ENCODE measurements at regions not wholly inside any gene's neighbourhood (a gene's known extent, or its start where the extent isn't known, plus 50 kb on each side); places are given as distances from the start of the nearest gene placed in this dataset.
"Not testable (repeated sequence)": the region's sequence is repeated elsewhere in the genome, so short reads cannot be mapped to it uniquely, and the experiment has no call there.

- intact Hi-C loops (cut with micrococcal nuclease), result loop anchor here (5.0 kb wide), 5 partner anchors 331 to 729 kb away; no protein-coding TSS in a partner anchor
- Mint-ChIP-seq H3K27ac (no peak overlapping the region), H3K4me3 (ENCODE audit: low read depth) (no peak overlapping the region), H3K9me3 (peaks cover 8% of the 10 kb centered on the region), H3K36me3 (ENCODE audit: low read depth) (no peaks in the 10 kb centered on the region), H3K4me1 (ENCODE audit: low read depth) (peaks cover 29% of the 10 kb centered on the region), H3K27me3 (ENCODE audit: low read depth) (no peaks in the 10 kb centered on the region)
- no peak for DNase-seq (ENCODE audit: low spot score)
Observed at GRCh38 chr4:79676705-79677104, 268.7 kb upstream of the GK2 start.

GRCh38 chr4:79674906-79675305, 266.9 kb upstream of the GK2 start:
- Mint-ChIP-seq H3K9me3 (peaks cover 13% of the 10 kb centered on the region), H3K4me1 (ENCODE audit: low read depth) (peaks cover 27% of the 10 kb centered on the region)
- intact Hi-C loops (cut with micrococcal nuclease), result loop anchor here (5.0 kb wide), 5 partner anchors 332 to 728 kb away; no protein-coding TSS in a partner anchor
- H3K4me3 Mint-ChIP-seq (ENCODE audit: low read depth); DNase-seq (ENCODE audit: low spot score); H3K36me3 Mint-ChIP-seq (ENCODE audit: low read depth); H3K27ac Mint-ChIP-seq; H3K27me3 Mint-ChIP-seq (ENCODE audit: low read depth): not testable (repeated sequence)

GRCh38 chr4:79673898-79674297, 265.9 kb upstream of the GK2 start:
- intact Hi-C loops (cut with micrococcal nuclease), result no loop called here
- Mint-ChIP-seq H3K27me3 (ENCODE audit: low read depth) (no peaks in the 10 kb centered on the region), H3K4me3 (ENCODE audit: low read depth) (no peak overlapping the region), H3K9me3 (peaks cover 23% of the 10 kb centered on the region), H3K36me3 (ENCODE audit: low read depth) (no peaks in the 10 kb centered on the region), H3K4me1 (ENCODE audit: low read depth) (peaks cover 21% of the 10 kb centered on the region), H3K27ac (no peak overlapping the region)
- no peak for DNase-seq (ENCODE audit: low spot score)

GRCh38 chr4:79673377-79673776, 265.3 kb upstream of the GK2 start:
- DNase-seq (ENCODE audit: low spot score), result no peak
- no peak overlapping the region for H3K27ac Mint-ChIP-seq
- no peaks in the 10 kb centered on the region for H3K27me3 Mint-ChIP-seq (ENCODE audit: low read depth)
- peaks cover 16% of the 10 kb centered on the region for H3K4me1 Mint-ChIP-seq (ENCODE audit: low read depth)
- H3K9me3 Mint-ChIP-seq, result peaks cover 25% of the 10 kb centered on the region
- no peak overlapping the region for H3K4me3 Mint-ChIP-seq (ENCODE audit: low read depth)
- H3K36me3 Mint-ChIP-seq (ENCODE audit: low read depth), result no peaks in the 10 kb centered on the region
- intact Hi-C loops (cut with micrococcal nuclease), result no loop called here

GRCh38 chr4:79666875-79667274, 258.8 kb upstream of the GK2 start:
- intact Hi-C loops (cut with micrococcal nuclease), result no loop called here
- Mint-ChIP-seq H3K27ac (no peak overlapping the region), H3K4me3 (ENCODE audit: low read depth) (no peak overlapping the region), H3K9me3 (peaks cover 18% of the 10 kb centered on the region), H3K36me3 (ENCODE audit: low read depth) (no peaks in the 10 kb centered on the region), H3K4me1 (ENCODE audit: low read depth) (no peaks in the 10 kb centered on the region), H3K27me3 (ENCODE audit: low read depth) (peaks cover 2% of the 10 kb centered on the region)
- DNase-seq (ENCODE audit: low spot score), result no peak

- Mint-ChIP-seq H3K27ac (no peak overlapping the region), H3K27me3 (ENCODE audit: low read depth) (peaks cover 2% of the 10 kb centered on the region), H3K4me3 (ENCODE audit: low read depth) (no peak overlapping the region), H3K36me3 (ENCODE audit: low read depth) (no peaks in the 10 kb centered on the region), H3K4me1 (ENCODE audit: low read depth) (no peaks in the 10 kb centered on the region), H3K9me3 (peaks cover 18% of the 10 kb centered on the region)
- no peak for DNase-seq (ENCODE audit: low spot score)
- intact Hi-C loops (cut with micrococcal nuclease), result no loop called here
Observed at GRCh38 chr4:79666112-79666511, 258.1 kb upstream of the GK2 start.

GRCh38 chr4:79663865-79664264, 255.8 kb upstream of the GK2 start:
- no peak overlapping the region for H3K4me3 Mint-ChIP-seq (ENCODE audit: low read depth)
- H3K27ac Mint-ChIP-seq, result no peak overlapping the region
- H3K27me3 Mint-ChIP-seq (ENCODE audit: low read depth), result peaks cover 2% of the 10 kb centered on the region
- no peaks in the 10 kb centered on the region for H3K4me1 Mint-ChIP-seq (ENCODE audit: low read depth)
- H3K36me3 Mint-ChIP-seq (ENCODE audit: low read depth), result no peaks in the 10 kb centered on the region
- no peak for DNase-seq (ENCODE audit: low spot score)
- H3K9me3 Mint-ChIP-seq, result peaks cover 2% of the 10 kb centered on the region
- intact Hi-C loops (cut with micrococcal nuclease), result no loop called here

- H3K9me3 Mint-ChIP-seq, result no peaks in the 10 kb centered on the region
- intact Hi-C loops (cut with micrococcal nuclease), result no loop called here
- H3K4me1 Mint-ChIP-seq (ENCODE audit: low read depth), result no peaks in the 10 kb centered on the region
- H3K4me3 Mint-ChIP-seq (ENCODE audit: low read depth), result no peak overlapping the region
- DNase-seq (ENCODE audit: low spot score), result no peak
- peaks cover 2% of the 10 kb centered on the region for H3K27me3 Mint-ChIP-seq (ENCODE audit: low read depth)
- H3K27ac Mint-ChIP-seq, result no peak overlapping the region
- no peaks in the 10 kb centered on the region for H3K36me3 Mint-ChIP-seq (ENCODE audit: low read depth)
Observed at GRCh38 chr4:79663141-79663540, 255.1 kb upstream of the GK2 start.

GRCh38 chr4:79662651-79663050, 254.6 kb upstream of the GK2 start:
- Mint-ChIP-seq H3K4me1 (ENCODE audit: low read depth) (no peaks in the 10 kb centered on the region), H3K9me3 (no peaks in the 10 kb centered on the region), H3K36me3 (ENCODE audit: low read depth) (no peaks in the 10 kb centered on the region), H3K27me3 (ENCODE audit: low read depth) (peaks cover 2% of the 10 kb centered on the region), H3K4me3 (ENCODE audit: low read depth) (no peak overlapping the region), H3K27ac (no peak overlapping the region)
- DNase-seq (ENCODE audit: low spot score), result no peak
- intact Hi-C loops (cut with micrococcal nuclease), result no loop called here

GRCh38 chr4:79661196-79661595, 253.2 kb upstream of the GK2 start:
- H3K27me3 Mint-ChIP-seq (ENCODE audit: low read depth), result peaks cover 2% of the 10 kb centered on the region
- no peaks in the 10 kb centered on the region for H3K36me3 Mint-ChIP-seq (ENCODE audit: low read depth)
- H3K9me3 Mint-ChIP-seq, result no peaks in the 10 kb centered on the region
- intact Hi-C loops (cut with micrococcal nuclease), result no loop called here
- H3K4me3 Mint-ChIP-seq (ENCODE audit: low read depth), result no peak overlapping the region
- no peak overlapping the region for H3K27ac Mint-ChIP-seq
- no peak for DNase-seq (ENCODE audit: low spot score)
- H3K4me1 Mint-ChIP-seq (ENCODE audit: low read depth), result no peaks in the 10 kb centered on the region

GRCh38 chr4:79659308-79659870, 251.4 kb upstream of the GK2 start:
- H3K36me3 Mint-ChIP-seq (ENCODE audit: low read depth); H3K4me1 Mint-ChIP-seq (ENCODE audit: low read depth); H3K9me3 Mint-ChIP-seq; H3K27me3 Mint-ChIP-seq (ENCODE audit: low read depth); intact Hi-C loops (cut with micrococcal nuclease); H3K27ac Mint-ChIP-seq; DNase-seq (ENCODE audit: low spot score); H3K4me3 Mint-ChIP-seq (ENCODE audit: low read depth): not testable (repeated sequence)

- intact Hi-C loops (cut with micrococcal nuclease), result no loop called here
- DNase-seq (ENCODE audit: low spot score), result no peak
- Mint-ChIP-seq H3K4me1 (ENCODE audit: low read depth) (no peaks in the 10 kb centered on the region), H3K36me3 (ENCODE audit: low read depth) (no peaks in the 10 kb centered on the region), H3K27ac (no peak overlapping the region), H3K4me3 (ENCODE audit: low read depth) (no peak overlapping the region), H3K9me3 (no peaks in the 10 kb centered on the region), H3K27me3 (ENCODE audit: low read depth) (no peaks in the 10 kb centered on the region)
Observed at GRCh38 chr4:79657379-79657778, 249.4 kb upstream of the GK2 start.

- peaks cover 7% of the 10 kb centered on the region for H3K27me3 Mint-ChIP-seq (ENCODE audit: low read depth)
- no peaks in the 10 kb centered on the region for H3K9me3 Mint-ChIP-seq
- intact Hi-C loops (cut with micrococcal nuclease), result no loop called here
- H3K4me1 Mint-ChIP-seq (ENCODE audit: low read depth), result peaks cover 6% of the 10 kb centered on the region
- no peak overlapping the region for H3K27ac Mint-ChIP-seq
- H3K4me3 Mint-ChIP-seq (ENCODE audit: low read depth), result no peak overlapping the region
- no peaks in the 10 kb centered on the region for H3K36me3 Mint-ChIP-seq (ENCODE audit: low read depth)
- DNase-seq (ENCODE audit: low spot score), result no peak
Observed at GRCh38 chr4:79653871-79654270, 245.8 kb upstream of the GK2 start.

- Mint-ChIP-seq H3K36me3 (ENCODE audit: low read depth) (no peaks in the 10 kb centered on the region), H3K4me1 (ENCODE audit: low read depth) (peaks cover 6% of the 10 kb centered on the region), H3K9me3 (no peaks in the 10 kb centered on the region), H3K27me3 (ENCODE audit: low read depth) (peaks cover 7% of the 10 kb centered on the region), H3K27ac (no peak overlapping the region), H3K4me3 (ENCODE audit: low read depth) (no peak overlapping the region)
- intact Hi-C loops (cut with micrococcal nuclease), result no loop called here
- no peak for DNase-seq (ENCODE audit: low spot score)
Observed at GRCh38 chr4:79652738-79653137, 244.7 kb upstream of the GK2 start.

Data from activated T-helper 2 cell treated with anti-CD3 and anti-CD28 coated beads, Interferon-gamma antibody, Interleukin-2, Interleukin-4, amounts not matched to agents 10 μg/mL and 5 μg/mL and 100 μg/mL, durations not matched to agents 14 hours and 24 hours and 36 hours (primary cell).